Right hindlimb (tissue), 1 donor: ENCODE measurements at regions not wholly inside any gene's neighbourhood (a gene's known extent, or its start where the extent isn't known, plus 50 kb on each side); places are given as distances from the start of the nearest gene placed in this dataset.

Experiments
- DNase-seq: peaks from one replicate; pipeline ENCODE4 v3.0.0-alpha.2; 2018

DNA sequence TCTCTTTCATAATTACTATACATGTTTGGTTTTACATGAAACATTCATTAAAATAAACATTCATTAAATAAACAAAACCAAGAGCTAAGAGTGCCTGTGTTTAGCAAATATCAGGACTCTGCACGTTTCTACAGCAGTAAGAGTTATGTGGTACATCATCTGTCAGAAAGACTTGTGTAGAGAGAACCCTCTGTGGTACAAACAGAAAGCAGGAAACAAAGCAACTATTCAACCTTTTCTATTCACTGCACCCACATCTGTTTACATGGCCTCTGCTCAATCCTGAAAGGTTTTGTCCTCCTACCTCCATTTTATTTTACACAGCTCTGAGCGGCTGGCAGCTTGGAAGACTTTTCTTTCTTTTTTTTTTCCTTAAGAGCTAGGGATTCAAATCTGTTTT, 90.7 kb upstream of the PCDH18 start:
- no peak for DNase-seq

- no peak for DNase-seq
These were observed 88.8 kb upstream of the PCDH18 start for GRCh38 chr4:137621056-137621455.

- DNase-seq = no peak
These were observed 82.2 kb upstream of the PCDH18 start for GRCh38 chr4:137614491-137614890.

DNA sequence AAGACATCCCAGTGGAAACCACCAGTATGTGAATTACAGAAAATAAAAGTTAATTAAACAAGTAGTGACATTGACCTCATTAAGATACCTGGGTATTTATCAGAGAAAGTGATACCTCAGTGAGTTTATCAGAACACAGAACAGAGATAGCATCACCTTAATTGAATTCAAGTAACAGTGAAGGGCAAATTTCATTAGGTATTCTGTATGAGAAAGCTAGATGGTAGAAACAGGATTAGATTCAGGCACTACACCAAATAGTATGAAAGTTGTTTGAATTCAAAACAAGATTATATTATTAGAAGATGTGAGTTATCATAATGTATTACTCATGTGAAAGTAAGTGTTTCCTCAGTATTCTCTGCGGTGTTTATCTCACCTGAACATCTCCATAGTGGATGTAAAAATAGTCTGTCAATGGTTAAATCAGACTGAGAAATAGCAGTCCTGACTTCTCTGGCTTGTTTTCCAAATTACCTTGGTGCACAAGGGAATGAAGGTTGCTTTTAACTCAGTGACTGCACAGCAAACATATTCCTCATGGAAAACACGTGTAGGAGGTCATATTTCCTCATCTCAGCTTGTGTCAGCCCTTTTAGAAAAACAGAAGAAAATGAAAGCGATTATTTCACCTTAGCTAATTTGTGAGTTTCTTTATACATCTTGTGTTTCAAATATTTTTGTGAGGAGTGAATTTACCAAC, 79.9 kb upstream of the PCDH18 start:
- no peak for DNase-seq

DNA sequence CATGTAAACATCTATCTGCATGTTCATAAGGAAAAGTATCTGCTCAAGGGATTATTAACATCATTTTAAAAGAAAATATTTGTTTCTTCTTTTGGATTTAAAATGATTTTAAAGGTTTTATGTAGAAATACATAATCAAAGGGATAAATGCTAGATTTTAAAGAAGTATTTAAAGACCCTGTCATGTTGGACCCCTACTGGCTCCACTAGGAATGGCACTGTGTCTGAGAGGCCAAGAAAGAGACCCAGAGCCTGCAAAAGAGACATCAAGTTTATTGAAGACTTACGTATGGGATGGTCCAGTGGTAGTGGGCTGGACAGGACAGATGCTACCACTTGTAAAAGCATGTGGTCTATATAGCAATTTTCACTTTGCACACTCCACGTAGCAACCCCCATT, 78.7 kb upstream of the PCDH18 start:
- no peak for DNase-seq

- DNase-seq = no peak
These were observed 77.6 kb upstream of the PCDH18 start for GRCh38 chr4:137609718-137610430.

DNA sequence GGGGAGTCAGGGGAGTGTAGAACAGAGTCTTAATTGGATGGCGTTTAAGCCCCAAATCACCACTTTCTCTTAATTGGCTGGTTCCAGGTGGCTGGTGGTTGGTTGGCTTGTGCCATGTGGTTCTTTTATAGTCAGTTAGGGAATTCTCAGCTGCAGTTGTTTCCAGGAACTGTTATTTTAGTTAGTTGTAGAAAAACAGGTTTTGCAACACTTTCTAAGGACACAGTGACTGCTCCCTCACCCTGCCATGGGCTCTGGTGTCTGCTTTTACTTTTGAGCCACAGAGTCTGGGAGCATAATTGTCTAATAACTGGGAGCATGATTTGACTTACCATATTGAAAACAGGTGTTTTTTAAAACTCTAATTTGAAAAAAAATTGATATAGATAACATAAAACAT, 75.8 kb upstream of the PCDH18 start:
- DNase-seq = no peak

- no peak for DNase-seq
These were observed 70.1 kb upstream of the PCDH18 start for GRCh38 chr4:137602436-137602835.

DNA sequence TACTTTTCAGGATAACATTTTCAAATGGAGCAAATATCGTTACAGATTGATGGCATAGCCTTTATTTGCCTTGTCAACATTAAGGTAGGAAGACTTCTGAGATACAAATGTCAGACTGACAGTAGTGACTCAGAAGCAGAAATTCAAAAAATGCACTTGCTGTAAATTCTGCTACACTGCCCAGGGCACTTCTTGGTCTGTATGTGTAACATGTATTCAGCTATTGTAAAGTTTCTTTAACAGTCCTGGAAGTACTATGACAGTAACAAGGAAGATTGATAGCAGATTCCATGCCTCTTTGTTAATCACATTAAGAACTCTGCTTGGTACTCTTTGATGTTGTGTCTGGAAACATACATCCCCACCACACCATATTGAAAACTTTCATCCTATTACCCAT, 69.6 kb upstream of the PCDH18 start:
- DNase-seq = no peak

DNA sequence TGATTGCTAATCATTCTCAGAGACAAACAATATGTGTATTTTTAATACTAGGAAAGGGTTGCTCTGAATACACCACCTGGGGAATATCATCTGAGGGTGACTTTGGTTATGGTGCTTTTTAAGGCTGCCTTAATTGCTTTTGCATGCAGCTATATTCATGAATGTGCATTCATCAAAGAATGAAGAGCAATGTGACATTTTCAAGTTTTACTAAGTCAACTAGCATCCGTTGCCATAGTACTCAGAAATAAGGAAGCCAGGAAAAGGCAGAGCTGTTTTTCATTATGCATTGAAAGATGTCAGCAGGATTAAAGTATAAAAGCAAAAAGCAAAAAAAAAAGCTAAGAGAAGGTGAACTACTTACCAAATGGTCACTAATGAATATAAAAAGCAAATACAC, 67.4 kb upstream of the PCDH18 start:
- DNase-seq = no peak

DNA sequence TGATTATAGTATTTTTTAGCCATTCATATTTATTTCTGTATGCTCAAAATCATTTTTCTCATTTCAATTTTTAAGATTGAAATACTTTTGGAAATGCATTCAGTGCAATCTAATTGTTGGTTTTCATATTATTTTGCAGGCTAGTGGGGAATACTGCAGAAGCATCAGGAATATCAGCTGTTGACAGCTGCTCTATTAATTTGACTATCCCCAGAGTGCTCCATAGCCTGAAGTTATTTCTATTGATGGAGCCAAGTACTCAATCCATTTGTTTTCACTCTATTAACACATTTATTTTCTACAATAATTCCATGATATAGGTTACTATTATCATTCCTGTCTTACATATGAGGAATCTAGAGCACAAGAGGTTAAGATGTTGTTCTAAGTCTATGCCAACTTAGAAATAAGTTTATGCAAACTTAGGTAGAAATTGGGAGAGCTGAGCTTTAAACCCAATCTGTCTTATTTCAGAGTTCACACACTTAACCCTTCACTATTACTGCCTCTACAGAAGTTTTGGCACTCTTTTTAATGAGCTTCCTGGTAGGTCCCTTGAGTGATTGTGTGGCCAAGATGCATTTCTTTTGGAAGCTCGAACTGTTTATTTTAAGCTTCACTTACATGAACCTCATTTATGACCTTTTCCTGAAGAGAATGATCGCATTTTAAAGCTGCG, 65.6 kb upstream of the PCDH18 start:
- peak; percentile 57 for DNase-seq

DNA sequence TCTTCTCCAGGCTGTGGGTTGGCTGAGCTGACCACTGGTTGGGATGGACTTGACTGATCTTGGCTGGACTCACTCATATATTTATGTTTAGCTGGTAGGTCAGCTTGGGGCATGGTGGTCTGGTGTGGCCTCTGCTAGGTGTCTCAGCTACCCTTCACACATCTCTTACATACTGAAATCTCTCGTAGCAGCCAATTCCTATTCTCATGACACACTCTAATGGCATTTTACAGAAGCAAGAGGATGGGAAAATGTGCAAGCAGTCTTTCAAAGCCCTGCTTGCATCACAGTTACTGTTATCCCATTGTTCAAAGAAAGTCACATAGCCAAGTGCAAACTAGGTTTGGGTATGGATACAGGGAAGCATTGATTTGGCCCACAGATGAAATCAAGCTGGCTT, 55.5 kb upstream of the PCDH18 start:
- DNase-seq = no peak

- DNase-seq = no peak
These were observed 51.4 kb upstream of the PCDH18 start for GRCh38 chr4:137583671-137584070.
